CD4-positive, alpha-beta T cell treated with Interleukin-4 for 1 hour (primary cell): ENCODE measurements at regions not wholly inside any gene's neighbourhood (a gene's known extent, or its start where the extent isn't known, plus 50 kb on each side); places are given as distances from the start of the nearest gene placed in this dataset.
"Not testable (repeated sequence)": the region's sequence is repeated elsewhere in the genome, so short reads cannot be mapped to it uniquely, and the experiment has no call there.

Experiments used
- DNase-seq, 2 donors: peaks; one replicate each; pipeline ENCODE4 v3.0.0-alpha.2; 2020 to 2022

DNA sequence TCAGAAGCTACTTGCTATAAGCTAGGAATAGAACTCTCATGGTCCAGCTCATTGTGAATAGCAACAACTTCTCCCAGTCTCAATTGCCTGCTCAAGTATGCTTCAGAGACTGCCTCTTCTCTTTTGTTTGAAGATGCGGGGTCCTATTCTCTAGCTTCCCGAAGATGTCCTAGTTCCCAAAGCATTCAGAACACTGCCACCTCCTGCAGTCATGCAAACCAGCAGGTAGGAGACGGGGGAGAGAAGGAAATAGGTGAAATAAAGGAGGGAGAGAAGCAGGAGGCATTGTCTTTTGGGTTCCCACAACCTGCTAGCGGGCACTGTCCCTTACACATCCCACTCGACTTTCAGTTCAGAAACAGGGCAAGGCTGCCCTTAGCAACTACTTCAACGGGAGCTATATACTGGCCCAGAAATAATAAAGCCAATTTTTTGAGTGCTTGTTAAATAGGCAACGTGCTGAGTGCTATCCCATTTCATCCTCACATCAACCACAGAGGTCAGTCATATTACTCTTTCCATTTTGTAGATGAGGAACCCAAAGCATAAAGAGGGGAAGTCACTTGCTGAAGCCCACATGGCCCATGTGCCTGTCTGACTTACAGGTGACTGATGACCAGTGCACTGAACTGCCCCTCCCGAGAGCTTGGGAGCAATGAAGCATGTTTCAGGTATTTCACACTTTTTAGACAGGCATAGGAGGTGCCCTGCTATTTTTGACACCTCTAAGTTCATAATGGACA lies 61.9 kb upstream of the ATXN1 start:
- DNase-seq = no peak

DNA sequence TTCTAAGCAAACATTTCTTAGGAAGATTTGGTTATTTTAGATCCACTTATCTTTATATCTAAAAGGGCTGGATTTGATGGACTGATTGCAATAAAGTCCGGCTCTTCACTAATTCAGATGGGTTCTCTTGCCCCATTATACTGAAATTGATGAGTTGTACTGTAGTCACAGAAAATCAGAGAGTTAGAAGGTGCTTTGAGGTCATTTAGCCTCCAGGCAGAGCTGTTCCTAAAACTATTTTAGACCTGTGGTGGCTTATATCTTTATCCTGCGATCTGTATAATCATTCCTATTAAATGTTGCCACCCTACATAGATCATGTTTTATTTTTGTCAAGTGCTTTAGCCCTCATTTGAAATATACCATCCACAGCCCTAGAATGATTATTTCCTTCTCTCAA lies 61.3 kb upstream of the ATXN1 start:
- DNase-seq = no peak

DNA sequence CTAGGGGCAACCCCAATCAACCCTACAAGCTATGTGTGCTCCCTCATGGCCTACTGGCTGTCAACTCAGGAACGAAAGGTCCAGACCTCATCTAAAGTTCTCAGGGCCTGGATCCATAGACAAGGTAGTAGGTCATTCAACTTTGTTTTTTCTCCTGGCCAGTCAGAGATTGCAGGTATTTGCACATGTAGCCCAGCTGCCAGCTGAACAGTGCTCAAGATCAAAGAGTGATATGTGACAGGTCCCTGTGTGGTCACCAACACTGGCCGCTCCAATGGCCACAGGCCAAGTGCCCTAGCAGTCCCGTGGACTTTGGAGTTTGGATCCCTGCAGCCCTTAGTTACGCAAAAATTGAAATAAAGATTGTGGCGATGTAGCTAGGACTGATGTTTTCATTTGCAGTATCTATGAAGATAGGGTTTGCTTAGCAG lies 60.6 kb upstream of the ATXN1 start:
- no peak for DNase-seq

DNA sequence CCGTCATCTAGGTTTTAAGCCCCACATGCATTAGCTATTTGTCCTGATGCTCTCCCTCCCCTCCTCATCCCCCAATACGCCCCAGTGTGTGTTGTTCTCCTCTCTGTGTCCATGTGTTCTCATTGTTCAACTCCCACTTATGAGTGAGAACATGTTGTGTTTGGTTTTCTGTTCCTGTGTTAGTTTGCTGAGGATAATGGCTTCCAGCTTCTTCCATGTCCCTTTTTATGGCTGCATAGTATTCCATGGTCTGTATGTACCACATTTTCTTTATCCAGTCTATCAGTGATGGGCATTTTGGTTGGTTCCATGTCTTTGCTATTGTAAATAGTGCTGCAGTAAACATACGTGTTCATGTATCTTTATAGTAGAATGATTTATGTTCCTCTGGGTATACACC lies 59.0 kb upstream of the ATXN1 start:
- DNase-seq = not testable (repeated sequence)

DNA sequence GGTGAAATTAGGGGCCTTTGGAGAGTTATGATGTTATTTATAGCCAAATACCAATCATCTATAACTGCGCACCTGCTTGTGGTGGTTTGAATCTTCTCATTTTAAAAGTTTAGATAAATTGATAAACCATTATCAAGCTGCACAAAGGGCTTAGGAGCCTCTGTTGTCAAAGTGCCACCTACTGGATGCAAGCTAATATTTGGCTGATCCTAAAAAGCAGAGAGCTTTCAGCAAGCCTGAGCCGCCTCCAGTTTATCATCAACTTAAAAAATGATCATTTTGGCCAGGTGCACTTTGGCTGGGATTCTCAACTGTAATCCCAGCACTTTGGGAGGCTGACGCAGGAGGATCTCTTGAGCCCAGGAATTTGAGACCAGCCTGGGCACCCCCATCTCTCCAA lies 58.5 kb upstream of the ATXN1 start:
- DNase-seq = peak in 1 of 2 donors; percentile 8

DNA sequence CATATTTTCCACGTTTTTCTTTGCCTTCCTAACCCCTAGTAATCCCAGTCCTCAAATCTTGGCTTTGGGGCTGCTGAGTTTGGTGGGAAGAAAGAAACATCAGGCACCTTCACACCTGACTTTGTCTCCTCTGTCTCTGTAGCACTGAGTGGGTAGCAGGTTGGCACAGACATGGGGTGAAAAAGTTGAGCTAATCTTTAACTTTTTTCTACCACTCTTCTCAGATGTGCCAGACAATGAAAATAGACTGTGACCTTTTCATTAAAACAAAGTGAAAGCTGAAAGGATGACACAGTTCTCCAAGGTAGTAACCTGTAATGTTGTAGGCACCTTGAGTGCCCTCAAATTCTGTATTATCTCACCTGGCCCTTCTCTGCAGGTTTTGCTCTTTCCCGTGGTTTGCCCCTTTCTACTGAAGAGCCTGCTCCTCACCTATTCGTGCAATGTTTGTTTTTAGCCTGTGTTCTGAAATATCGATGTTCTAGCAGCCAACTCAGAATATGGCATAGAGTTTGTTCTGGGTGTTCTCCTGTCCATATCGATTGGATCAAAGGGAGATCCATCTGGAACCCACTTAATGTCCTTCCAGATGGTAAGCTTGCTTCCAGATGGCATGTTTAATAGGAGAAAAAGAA lies 57.8 kb upstream of the ATXN1 start:
- DNase-seq = no peak

DNA sequence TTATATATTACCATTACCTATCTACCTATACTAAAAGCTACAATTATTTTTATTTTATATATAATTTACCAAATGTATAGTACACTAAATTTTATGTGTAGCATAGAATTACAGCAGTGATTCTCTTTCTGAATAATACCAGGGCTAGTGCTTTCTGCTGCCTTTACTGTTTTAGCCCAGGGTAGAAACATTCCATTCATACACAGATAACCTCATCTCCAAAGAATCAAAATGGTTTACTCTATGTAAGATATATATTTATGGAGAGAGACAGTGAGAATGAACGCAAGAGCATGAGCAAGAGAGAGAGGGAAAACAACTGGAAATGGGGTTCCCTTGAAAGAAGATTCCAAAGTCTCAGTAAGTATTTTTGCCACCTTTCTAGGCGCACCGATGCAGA lies 56.3 kb upstream of the ATXN1 start:
- DNase-seq = no peak

DNA sequence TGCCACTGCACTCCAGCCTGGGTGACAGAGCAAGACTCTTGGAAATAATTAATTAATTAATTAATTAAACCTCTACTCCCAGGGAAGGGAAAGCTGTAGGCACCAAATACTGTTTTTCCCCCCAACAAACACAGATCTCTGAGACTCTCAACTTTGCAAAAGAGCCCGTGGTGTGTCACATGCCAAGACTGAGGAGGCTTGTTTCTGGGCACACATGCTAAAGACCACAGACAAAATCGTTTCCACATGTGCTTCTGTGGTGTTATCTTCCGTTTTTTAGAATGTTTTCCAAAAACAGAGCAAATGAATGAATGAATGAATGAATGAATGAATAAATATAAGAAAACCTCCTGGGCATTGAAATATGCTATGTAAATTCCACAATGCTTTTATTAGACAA lies 55.6 kb upstream of the ATXN1 start:
- no peak for DNase-seq

DNA sequence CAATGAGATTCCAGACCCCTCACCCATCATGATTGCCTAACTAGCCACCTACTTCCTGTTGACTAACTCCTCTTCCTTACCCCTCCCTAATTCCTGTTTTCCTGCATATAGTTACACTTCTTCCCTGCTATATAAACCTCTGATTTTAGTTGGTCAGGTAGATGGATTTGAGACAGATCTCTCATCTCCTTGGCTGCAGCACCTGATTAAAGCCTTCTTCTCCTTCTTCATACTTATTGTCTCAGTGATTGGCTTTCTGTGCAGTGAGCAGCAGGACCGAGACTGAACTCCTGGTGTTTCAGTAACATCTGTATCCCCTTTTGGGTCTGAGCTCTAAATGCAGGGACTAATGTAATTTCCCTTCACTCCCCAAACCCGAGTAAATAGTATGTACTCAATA lies 51.7 kb upstream of the ATXN1 start:
- no peak for DNase-seq

DNA sequence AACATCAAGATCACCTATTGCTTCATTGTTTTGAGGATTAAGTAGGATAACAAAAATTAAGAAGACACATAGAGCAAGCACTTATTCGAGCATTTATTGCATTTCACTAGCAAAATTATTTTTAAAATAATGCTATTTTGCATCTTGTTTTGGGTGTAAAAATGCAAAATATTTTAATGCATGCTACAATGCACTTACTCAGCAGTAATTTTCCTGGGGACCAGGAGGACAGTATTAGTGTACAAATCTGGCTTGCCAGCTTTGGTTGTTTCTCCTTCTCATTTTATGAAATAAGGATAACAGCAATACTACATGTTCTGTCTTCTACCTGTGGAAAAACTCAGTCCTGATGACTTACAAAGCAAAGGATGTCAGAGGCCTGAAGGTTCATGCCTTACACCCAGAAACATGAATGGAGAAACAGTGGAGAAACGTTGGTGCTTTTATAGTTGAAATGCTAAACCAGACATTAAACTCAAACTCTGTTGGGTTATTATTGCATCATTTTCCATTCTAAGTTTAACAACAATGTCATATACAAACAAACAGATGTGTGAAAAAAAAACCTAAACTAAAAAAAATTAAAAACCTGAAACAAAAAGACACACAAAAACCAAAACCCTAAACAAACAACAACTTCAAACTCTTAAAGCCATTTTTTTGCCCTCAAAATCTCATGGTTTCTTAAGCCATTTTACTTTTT lies 50.2 kb upstream of the ATXN1 start:
- no peak for DNase-seq
